Endodermal cell (in vitro differentiated cells): ENCODE measurements at regions not wholly inside any gene's neighbourhood (a gene's known extent, or its start where the extent isn't known, plus 50 kb on each side); places are given as distances from the start of the nearest gene placed in this dataset.
A peak's percentile ranks its signal among the peaks of the same experiment; 100 is the strongest.

Experiments
- DNase-seq: peaks from one replicate; pipeline ENCODE4 v3.0.0-alpha.2; 2017
- H3K27ac ChIP-seq: 2 replicates; pipeline ENCODE4 v1.5.1; 2013; ENCODE audit warnings: mild to moderate bottlenecking, low read depth, low read length, moderate library complexity
- H3K27me3 ChIP-seq: 2 replicates; pipeline ENCODE4 v1.6.1; 2013; ENCODE audit warnings: mild to moderate bottlenecking, low read length, moderate library complexity; ENCODE audit not compliant: insufficient read depth, control insufficient read depth, poor library complexity, severe bottlenecking
- H3K36me3 ChIP-seq: 2 replicates; pipeline ENCODE4 v1.7.0; 2013; ENCODE audit warnings: mild to moderate bottlenecking, low read length, moderate library complexity; ENCODE audit not compliant: control insufficient read depth, insufficient read depth
- H3K4me1 ChIP-seq: one replicate; pipeline ENCODE4 v1.7.0; 2013; ENCODE audit warnings: low read length; ENCODE audit not compliant: control insufficient read depth, insufficient read depth
- H3K4me3 ChIP-seq: 2 replicates; pipeline ENCODE4 v1.5.1; 2013; ENCODE audit warnings: mild to moderate bottlenecking, low read length, moderate library complexity
- H3K9ac ChIP-seq: 2 replicates; pipeline ENCODE4 v1.6.1; 2013; ENCODE audit warnings: mild to moderate bottlenecking, low read length, moderate library complexity; ENCODE audit not compliant: poor library complexity, severe bottlenecking; ENCODE audit errors: extremely low read depth
- H3K9me3 ChIP-seq: 2 replicates; pipeline ENCODE4 v1.6.1; 2013; ENCODE audit warnings: mild to moderate bottlenecking, low read length, moderate library complexity; ENCODE audit not compliant: control insufficient read depth
- H3K27ac Mint-ChIP-seq: 2 replicates; pipeline ENCODE4 v1.8.0; 2020; ENCODE audit warnings: mixed read lengths
- H3K27me3 Mint-ChIP-seq: 2 replicates; pipeline ENCODE4 v1.8.0; 2021; ENCODE audit warnings: mild to moderate bottlenecking, mixed read lengths; ENCODE audit not compliant: insufficient read depth
- H3K36me3 Mint-ChIP-seq: 2 replicates; pipeline ENCODE4 v1.8.0; 2020; ENCODE audit warnings: low read depth, mixed read lengths
- H3K4me1 Mint-ChIP-seq: 2 replicates; pipeline ENCODE4 v1.8.0; 2020; ENCODE audit warnings: mixed read lengths
- H3K4me3 Mint-ChIP-seq: 2 replicates; pipeline ENCODE4 v1.8.0; 2020; ENCODE audit warnings: mild to moderate bottlenecking, moderate library complexity, mixed read lengths
- H3K9me3 Mint-ChIP-seq: 2 replicates; pipeline ENCODE4 v1.8.0; 2020; ENCODE audit warnings: mild to moderate bottlenecking, mixed read lengths
- CTCF ChIP-seq: fragments of 200-600 bp; sonication (generic); conservative IDR thresholded peaks from 2 replicates; pipeline ENCODE4 v1.5.0; 2021; ENCODE audit warnings: antibody characterized with exemption, mild to moderate bottlenecking
- WGBS, 2 experiments: methylation state at CpG; one replicate each; pipeline versions ENCODE4 v1.1.5 to v1.1.7; 2013; ENCODE audit warnings: missing lambda C conversion rate in 2 of 2, mixed read lengths in 1 of 2; ENCODE audit not compliant: insufficient coverage in 1 of 2, insufficient read length in 1 of 2; 5-methylcytosine and 5-hydroxymethylcytosine counted together

- 96 to 100% methylated on average over 11 to 16 of the region's 16 CpGs for WGBS, 2 experiments
Observed at GRCh38 chr13:54312885-54313284, 1284.3 kb downstream of the OLFM4 start.

GRCh38 chr13:54317722-54318121 is 1289.1 kb downstream of the OLFM4 start:
- Mint-ChIP-seq H3K4me1 (peaks cover under 1% of the 10 kb centered on the region), H3K27ac (no peak overlapping the region), H3K4me3 (no peak overlapping the region), H3K36me3 (peaks cover 78% of the 10 kb centered on the region), H3K27me3 (no peaks in the 10 kb centered on the region), H3K9me3 (peaks cover 30% of the 10 kb centered on the region)
- no peak overlapping the region for H3K27ac ChIP-seq
- H3K4me1 ChIP-seq = peaks cover 2% of the 10 kb centered on the region
- TF ChIP-seq CTCF = no peak
- H3K9me3 ChIP-seq = peaks cover 37% of the 10 kb centered on the region
- H3K27me3 ChIP-seq = no peaks in the 10 kb centered on the region
- WGBS, 2 experiments = 93 to 100% methylated on average over 3 to 8 of the region's 8 CpGs
- no peak for DNase-seq
- peaks cover 39% of the 10 kb centered on the region for H3K36me3 ChIP-seq
- peak overlapping the region; percentile 40 for H3K4me3 ChIP-seq
- H3K9ac ChIP-seq = no peak overlapping the region

More at GRCh38 chr13:54312885-54313284, 1284.3 kb downstream of the OLFM4 start:
- H3K36me3 ChIP-seq = peaks cover 33% of the 10 kb centered on the region
- H3K4me1 ChIP-seq = no peaks in the 10 kb centered on the region
- no peak overlapping the region for H3K4me3 Mint-ChIP-seq
- no peak overlapping the region for H3K9ac ChIP-seq
- H3K4me1 Mint-ChIP-seq = peaks cover 15% of the 10 kb centered on the region
- peaks cover 52% of the 10 kb centered on the region for H3K36me3 Mint-ChIP-seq
- peaks cover 33% of the 10 kb centered on the region for H3K9me3 ChIP-seq
- peaks cover 18% of the 10 kb centered on the region for H3K9me3 Mint-ChIP-seq
- H3K4me3 ChIP-seq = no peak overlapping the region
- H3K27me3 Mint-ChIP-seq = no peaks in the 10 kb centered on the region
- no peak overlapping the region for H3K27ac Mint-ChIP-seq
- H3K27me3 ChIP-seq = no peaks in the 10 kb centered on the region
- H3K27ac ChIP-seq = no peak overlapping the region
- no peak for TF ChIP-seq CTCF
- DNase-seq = peak; percentile 55

GRCh38 chr13:54337540-54337939 is 1308.9 kb downstream of the OLFM4 start:
- H3K27ac Mint-ChIP-seq = no peak overlapping the region
- no peak overlapping the region for H3K4me3 Mint-ChIP-seq
- H3K36me3 Mint-ChIP-seq = peaks cover 16% of the 10 kb centered on the region
- Histone ChIP-seq H3K4me3 (no peak overlapping the region), H3K9ac (no peak overlapping the region), H3K9me3 (peaks cover 3% of the 10 kb centered on the region), H3K27me3 (no peaks in the 10 kb centered on the region), H3K4me1 (no peaks in the 10 kb centered on the region), H3K27ac (no peak overlapping the region), H3K36me3 (peaks cover 16% of the 10 kb centered on the region)
- peaks cover 2% of the 10 kb centered on the region for H3K9me3 Mint-ChIP-seq
- DNase-seq = no peak
- no peaks in the 10 kb centered on the region for H3K27me3 Mint-ChIP-seq
- peaks cover 16% of the 10 kb centered on the region for H3K4me1 Mint-ChIP-seq
- no peak for TF ChIP-seq CTCF
